ENCODE measurements at regions not wholly inside any gene's neighbourhood (a gene's known extent, or its start where the extent isn't known, plus 50 kb on each side); places are given as distances from the start of the nearest gene placed in this dataset.

DNA sequence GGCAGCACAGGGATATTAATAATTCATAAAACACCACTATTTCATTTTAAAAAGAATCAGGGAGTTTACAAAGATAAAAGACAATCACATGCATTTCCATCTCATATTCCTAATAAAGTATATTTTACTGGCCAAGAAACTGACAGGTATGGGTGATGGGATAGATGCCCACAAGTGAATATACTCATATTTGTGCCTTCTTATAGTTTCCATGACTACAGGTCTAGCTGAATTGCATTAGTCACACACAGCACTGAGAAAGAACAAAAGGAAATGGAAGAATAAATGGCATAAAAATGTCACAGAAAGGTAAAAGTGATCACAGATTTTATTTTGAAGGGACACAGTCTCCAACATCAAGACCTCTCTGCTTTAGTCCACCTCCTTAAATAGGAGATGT, 193.5 kb downstream of the PLK2 start:
- Mint-ChIP-seq H3K36me3 (ENCODE audit: low read depth) (no peaks in the 10 kb centered on the region), H3K27ac (no peak overlapping the region), H3K4me1 (ENCODE audit: low read depth) (no peaks in the 10 kb centered on the region), H3K27me3 (ENCODE audit: low read depth) (no peaks in the 10 kb centered on the region), H3K4me3 (no peak overlapping the region), H3K9me3 (no peaks in the 10 kb centered on the region)
- DNase-seq (ENCODE audit: low spot score), result no peak

DNA sequence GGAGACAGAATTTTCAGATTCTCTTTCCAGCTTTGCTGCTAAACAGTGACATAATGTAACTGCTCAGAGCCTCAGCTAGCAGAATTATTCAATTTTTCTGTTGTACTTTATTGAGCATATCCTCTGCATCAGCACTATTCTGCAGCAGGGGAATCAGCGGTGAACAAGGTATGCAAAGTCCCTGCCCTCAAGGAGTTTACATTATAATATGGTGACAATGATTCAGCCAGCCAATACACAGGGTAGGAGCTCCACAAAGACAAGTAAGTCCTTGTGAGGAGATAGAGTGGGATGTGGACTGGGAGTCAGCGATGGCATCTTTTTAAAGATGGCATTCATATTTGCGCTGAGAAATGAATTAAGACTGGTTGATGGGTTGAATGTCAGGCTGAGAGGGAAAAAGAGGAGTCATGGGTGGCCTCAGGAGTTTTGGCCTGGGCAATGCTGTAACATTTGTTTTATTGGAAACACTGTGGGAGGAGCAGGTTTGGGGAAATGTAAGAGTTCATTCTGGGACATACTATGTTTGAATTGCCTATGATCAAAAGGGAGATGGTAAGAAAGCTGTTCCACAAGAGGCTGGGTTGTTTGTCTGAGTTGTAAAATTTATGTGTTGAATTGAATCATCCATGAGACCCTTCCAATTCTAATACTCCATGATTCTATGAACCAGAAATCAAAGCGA, 194.5 kb downstream of the PLK2 start:
- Mint-ChIP-seq H3K27me3 (ENCODE audit: low read depth) (no peaks in the 10 kb centered on the region), H3K36me3 (ENCODE audit: low read depth) (no peaks in the 10 kb centered on the region), H3K27ac (no peak overlapping the region), H3K4me3 (no peak overlapping the region), H3K4me1 (ENCODE audit: low read depth) (no peaks in the 10 kb centered on the region), H3K9me3 (no peaks in the 10 kb centered on the region)
- DNase-seq (ENCODE audit: low spot score), result no peak

DNA sequence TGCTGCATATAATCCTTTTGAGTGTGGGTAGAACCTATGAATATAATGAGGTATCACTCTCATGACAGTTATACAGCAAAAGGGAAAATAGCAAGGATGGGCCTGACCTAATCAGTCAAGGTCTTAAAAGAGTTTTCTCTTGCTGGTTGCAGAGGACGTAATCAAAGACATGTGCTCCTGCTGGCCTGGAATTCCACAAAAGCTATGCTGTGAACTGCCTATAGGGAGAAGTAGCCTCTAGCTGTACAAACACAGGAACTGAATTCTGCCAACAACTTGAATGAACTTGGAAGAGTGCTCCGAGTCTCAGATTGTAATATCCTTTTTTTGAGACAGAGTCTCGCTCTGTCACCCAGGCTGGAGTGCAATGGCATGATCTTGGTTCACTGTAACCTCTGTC, 195.6 kb downstream of the PLK2 start:
- H3K4me1 Mint-ChIP-seq (ENCODE audit: low read depth), result no peaks in the 10 kb centered on the region
- no peaks in the 10 kb centered on the region for H3K27me3 Mint-ChIP-seq (ENCODE audit: low read depth)
- no peak overlapping the region for H3K4me3 Mint-ChIP-seq
- DNase-seq (ENCODE audit: low spot score), result no peak
- no peak overlapping the region for H3K27ac Mint-ChIP-seq
- H3K36me3 Mint-ChIP-seq (ENCODE audit: low read depth), result no peaks in the 10 kb centered on the region
- no peaks in the 10 kb centered on the region for H3K9me3 Mint-ChIP-seq

DNA sequence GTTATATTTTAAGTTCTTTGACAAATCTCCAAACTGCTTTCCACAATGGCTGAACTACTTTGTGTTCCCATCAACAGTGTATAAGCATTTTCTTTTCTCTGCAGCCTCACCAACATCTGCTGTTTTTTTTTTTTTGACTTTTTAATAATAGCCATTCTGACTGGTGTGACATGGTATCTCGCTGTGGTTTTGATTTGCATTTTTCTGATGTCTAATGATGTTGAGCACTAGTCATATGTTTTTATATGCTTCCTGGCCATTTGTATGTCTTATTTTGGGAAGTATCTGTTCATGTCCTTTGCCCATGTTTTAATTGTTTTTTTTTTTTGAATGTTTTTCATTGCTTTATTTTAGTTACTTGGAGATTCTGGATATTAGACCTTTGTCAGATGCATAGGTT, 196.6 kb downstream of the PLK2 start:
- Mint-ChIP-seq H3K4me1 (ENCODE audit: low read depth) (no peaks in the 10 kb centered on the region), H3K27ac (no peak overlapping the region), H3K9me3 (no peaks in the 10 kb centered on the region), H3K27me3 (ENCODE audit: low read depth) (no peaks in the 10 kb centered on the region), H3K4me3 (no peak overlapping the region), H3K36me3 (ENCODE audit: low read depth) (no peaks in the 10 kb centered on the region)
- no peak for DNase-seq (ENCODE audit: low spot score)

DNA sequence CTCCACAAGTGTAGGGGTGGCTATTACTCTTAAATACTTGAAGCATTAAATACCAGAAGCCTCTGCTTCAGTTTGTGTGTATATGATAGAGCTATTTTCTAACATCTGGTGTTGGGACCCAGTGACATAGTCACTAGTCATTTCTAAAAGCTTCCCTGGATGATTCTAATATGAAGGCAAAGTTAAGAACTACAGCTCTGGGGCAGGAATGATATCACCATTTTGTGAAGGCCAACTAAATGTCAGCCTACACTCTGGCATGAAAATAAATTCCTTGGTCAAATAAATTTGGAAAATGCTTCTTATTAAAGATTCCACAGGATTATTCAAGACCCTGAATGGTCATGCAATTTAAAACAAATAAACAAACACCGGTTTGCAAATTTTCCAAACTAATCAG, 197.7 kb downstream of the PLK2 start:
- Mint-ChIP-seq H3K4me1 (ENCODE audit: low read depth) (no peaks in the 10 kb centered on the region), H3K27ac (no peak overlapping the region)

DNA sequence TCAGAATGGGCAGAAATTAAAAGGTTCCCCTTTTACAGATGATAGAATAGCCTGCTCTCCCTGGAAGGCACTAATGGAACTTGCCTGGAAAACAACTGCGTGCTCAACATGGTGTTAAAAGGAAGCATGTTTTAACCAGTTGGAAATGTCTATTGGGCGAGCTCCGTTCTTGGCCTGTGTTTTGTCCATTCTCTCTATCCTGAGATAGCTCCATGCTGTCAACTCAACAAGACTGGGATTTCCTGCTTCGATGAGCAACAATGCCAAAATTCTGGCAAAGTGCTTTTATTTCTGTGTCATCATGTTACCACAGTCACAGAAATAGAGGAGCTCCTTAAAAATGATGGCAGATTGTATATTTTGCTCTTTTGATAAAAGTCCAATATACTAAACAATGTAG, 198.3 kb downstream of the PLK2 start:
- H3K27me3 Mint-ChIP-seq (ENCODE audit: low read depth), result no peaks in the 10 kb centered on the region
- no peaks in the 10 kb centered on the region for H3K4me1 Mint-ChIP-seq (ENCODE audit: low read depth)
- no peak for DNase-seq (ENCODE audit: low spot score)
- H3K4me3 Mint-ChIP-seq, result no peak overlapping the region
- no peaks in the 10 kb centered on the region for H3K36me3 Mint-ChIP-seq (ENCODE audit: low read depth)
- no peak overlapping the region for H3K27ac Mint-ChIP-seq
- H3K9me3 Mint-ChIP-seq, result no peaks in the 10 kb centered on the region

More for the DNA sequence above, 197.7 kb downstream of the PLK2 start:
- H3K36me3 Mint-ChIP-seq (ENCODE audit: low read depth), result no peaks in the 10 kb centered on the region
- H3K9me3 Mint-ChIP-seq, result no peaks in the 10 kb centered on the region
- no peak overlapping the region for H3K4me3 Mint-ChIP-seq
- DNase-seq (ENCODE audit: low spot score), result no peak
- no peaks in the 10 kb centered on the region for H3K27me3 Mint-ChIP-seq (ENCODE audit: low read depth)

DNA sequence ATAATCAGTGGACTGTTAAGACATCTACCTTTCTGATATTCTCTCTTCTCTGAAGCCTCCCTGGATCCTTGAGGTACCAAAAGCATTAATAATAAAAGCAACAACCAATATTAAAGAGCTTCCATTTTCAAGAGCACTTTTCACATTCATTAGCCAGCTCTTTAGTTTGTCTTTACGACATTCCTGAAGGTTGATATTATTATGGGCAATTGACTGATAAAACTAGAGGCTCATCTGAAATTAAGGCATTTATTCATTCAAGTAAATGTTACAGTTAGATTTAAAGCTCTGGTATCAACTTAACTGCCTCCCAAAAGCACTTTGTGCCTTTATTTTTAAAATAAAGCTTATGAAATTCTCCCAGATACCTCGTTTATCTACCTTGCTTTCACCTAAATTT, 199.6 kb downstream of the PLK2 start:
- Mint-ChIP-seq H3K4me1 (ENCODE audit: low read depth) (no peaks in the 10 kb centered on the region), H3K4me3 (no peak overlapping the region), H3K36me3 (ENCODE audit: low read depth) (no peaks in the 10 kb centered on the region), H3K27me3 (ENCODE audit: low read depth) (no peaks in the 10 kb centered on the region), H3K27ac (no peak overlapping the region), H3K9me3 (no peaks in the 10 kb centered on the region)
- no peak for DNase-seq (ENCODE audit: low spot score)

DNA sequence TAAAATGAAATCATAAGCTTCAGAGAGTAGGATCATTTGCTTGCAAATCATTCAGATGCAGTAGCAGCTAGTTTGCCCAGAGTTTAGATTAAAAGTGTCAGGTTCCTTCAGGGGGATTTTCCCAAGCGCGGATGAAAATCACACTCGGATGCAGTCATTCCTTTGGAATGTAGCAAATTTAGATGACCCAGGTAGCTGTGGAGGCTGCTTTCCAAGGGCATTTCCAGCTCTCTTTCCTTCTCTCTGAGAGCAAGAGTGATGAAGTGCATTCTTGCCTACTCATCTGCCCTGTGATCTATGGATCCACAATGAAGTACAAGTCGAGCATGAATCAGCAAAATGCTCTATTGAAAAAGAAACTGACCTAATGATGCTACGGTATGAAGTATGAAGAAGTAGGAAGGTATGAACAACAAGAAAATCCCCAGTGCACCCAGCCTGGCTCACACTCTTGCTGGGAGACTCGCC, 200.2 kb downstream of the PLK2 start:
- H3K9me3 Mint-ChIP-seq, result no peaks in the 10 kb centered on the region
- no peak overlapping the region for H3K27ac Mint-ChIP-seq
- H3K4me1 Mint-ChIP-seq (ENCODE audit: low read depth), result no peaks in the 10 kb centered on the region
- no peaks in the 10 kb centered on the region for H3K27me3 Mint-ChIP-seq (ENCODE audit: low read depth)
- H3K36me3 Mint-ChIP-seq (ENCODE audit: low read depth), result no peaks in the 10 kb centered on the region
- no peak overlapping the region for H3K4me3 Mint-ChIP-seq
- DNase-seq (ENCODE audit: low spot score), result no peak

DNA sequence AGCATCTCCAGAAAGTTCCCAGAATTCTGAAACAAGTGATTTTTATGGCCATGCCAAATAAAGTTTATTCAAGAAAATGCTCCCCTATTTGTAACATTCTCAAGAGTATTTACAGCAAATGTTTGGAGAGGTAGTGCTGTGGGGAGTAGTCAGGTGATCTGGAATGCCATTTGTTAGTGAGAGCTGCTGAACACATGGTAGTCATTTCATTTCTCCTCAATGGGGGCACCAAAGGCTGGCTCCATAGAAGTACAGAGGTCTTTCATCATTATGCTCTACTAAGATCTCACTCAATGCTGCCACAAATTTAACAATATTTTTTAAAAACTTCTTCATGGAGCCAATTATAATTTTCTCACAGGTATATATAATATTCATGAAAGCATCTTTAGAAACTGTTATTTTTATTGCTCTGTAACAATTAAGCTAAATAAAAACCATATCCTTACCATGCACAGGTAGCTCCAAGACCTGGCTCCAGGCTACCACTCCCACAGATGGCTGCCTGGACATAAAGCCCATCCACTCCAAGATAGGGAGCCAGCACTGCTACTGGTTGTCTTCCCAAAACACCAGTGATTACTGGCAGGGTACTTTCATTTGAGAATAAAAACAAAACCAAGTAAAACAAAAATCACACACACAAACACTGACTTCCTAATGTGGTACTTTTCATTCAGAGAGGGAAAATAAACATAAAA, 200.8 kb downstream of the PLK2 start:
- Mint-ChIP-seq H3K36me3 (ENCODE audit: low read depth) (no peaks in the 10 kb centered on the region), H3K27me3 (ENCODE audit: low read depth) (no peaks in the 10 kb centered on the region), H3K4me3 (no peak overlapping the region), H3K27ac (no peak overlapping the region), H3K4me1 (ENCODE audit: low read depth) (no peaks in the 10 kb centered on the region), H3K9me3 (no peaks in the 10 kb centered on the region)
- no peak for DNase-seq (ENCODE audit: low spot score)

DNA sequence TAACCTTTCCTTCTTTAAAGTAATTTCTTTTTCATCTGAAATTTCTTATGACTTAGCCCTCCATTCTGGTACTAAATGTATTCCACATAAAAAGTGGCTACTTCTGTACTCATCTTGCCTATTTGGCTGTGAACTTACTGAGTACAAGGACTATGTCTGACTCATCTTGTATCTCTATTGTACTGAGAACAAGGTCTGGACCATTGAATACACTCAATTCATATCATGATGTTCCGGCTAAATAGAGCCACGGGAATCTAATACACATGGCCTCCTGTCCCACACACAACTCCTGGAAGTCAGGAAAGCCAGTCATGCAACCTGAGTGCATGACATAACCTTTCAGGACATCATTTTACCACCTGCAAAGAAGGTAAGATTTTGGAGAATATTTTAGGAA, 203.9 kb downstream of the PLK2 start:
- Mint-ChIP-seq H3K27me3 (ENCODE audit: low read depth) (no peaks in the 10 kb centered on the region), H3K4me3 (no peak overlapping the region)

DNA sequence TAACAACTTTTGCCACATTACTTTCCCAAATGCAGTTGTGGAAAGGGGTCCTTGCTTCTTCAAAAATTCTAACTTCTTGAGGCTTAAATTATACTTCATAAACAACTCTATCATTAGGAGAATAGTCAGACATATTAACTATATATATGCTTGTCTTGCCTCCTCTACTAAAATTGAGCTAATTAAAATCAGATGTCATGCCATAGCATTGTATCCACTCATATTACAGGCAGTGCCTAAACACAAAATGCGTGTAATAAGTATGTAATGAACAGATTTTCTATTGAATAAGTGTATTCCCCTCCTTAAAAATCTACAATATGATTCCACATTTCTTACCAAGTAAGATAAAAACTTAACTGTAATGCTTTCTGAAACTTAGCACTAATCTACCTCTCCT, 204.5 kb downstream of the PLK2 start:
- H3K4me1 Mint-ChIP-seq (ENCODE audit: low read depth), result no peaks in the 10 kb centered on the region
- H3K9me3 Mint-ChIP-seq, result no peaks in the 10 kb centered on the region
- no peak overlapping the region for H3K4me3 Mint-ChIP-seq
- no peaks in the 10 kb centered on the region for H3K36me3 Mint-ChIP-seq (ENCODE audit: low read depth)
- no peak for DNase-seq (ENCODE audit: low spot score)
- H3K27me3 Mint-ChIP-seq (ENCODE audit: low read depth), result no peaks in the 10 kb centered on the region
- no peak overlapping the region for H3K27ac Mint-ChIP-seq

More for the DNA sequence above, 203.9 kb downstream of the PLK2 start:
- Mint-ChIP-seq H3K36me3 (ENCODE audit: low read depth) (no peaks in the 10 kb centered on the region), H3K4me1 (ENCODE audit: low read depth) (no peaks in the 10 kb centered on the region), H3K27ac (no peak overlapping the region), H3K9me3 (no peaks in the 10 kb centered on the region)
- DNase-seq (ENCODE audit: low spot score), result no peak

DNA sequence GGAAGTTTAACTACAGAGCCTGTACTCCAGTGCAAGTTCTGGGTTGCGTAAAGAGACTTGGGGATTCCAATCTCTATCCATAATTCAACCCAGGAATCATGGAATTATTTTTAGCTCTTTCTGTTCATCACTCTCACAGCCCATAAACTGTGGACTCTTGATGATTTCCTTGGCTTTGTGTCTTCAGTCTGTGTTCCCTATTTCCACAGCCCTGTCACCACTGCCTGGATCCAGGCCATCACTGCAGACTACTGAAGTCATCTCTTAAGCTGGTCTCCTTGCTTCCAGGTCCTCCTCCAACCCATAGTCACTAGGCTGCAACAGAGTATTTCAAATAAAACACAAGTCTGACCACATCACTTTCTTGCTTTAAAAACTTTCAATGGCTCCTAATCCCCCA, 211.7 kb downstream of the PLK2 start:
- Mint-ChIP-seq H3K27ac (no peak overlapping the region), H3K9me3 (no peaks in the 10 kb centered on the region), H3K4me1 (ENCODE audit: low read depth) (no peaks in the 10 kb centered on the region), H3K36me3 (ENCODE audit: low read depth) (no peaks in the 10 kb centered on the region), H3K4me3 (no peak overlapping the region), H3K27me3 (ENCODE audit: low read depth) (peaks cover 3% of the 10 kb centered on the region)
- DNase-seq (ENCODE audit: low spot score), result no peak

DNA sequence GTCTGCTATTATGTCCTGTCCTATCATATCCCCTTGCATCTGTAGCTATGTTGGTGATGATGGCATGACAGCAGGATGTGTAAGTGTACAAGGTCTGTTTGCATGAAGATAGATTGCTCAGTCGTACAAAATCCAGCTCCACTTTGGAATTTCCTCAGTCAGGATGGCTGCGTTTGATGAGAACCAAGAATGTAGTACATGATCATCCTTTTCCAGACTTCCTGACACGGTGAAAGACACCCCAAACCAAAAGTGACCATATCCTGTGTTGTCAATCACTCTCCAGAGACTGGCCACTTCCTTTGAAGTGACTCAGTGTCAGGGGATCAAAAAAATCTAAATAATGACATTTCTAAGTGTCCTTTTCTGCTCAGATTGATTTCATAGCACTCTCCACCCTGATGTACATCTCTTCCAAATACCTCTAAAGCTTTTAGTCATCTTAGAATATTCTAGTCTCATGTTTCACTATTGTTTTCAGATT, 213.4 kb downstream of the PLK2 start:
- H3K4me1 Mint-ChIP-seq (ENCODE audit: low read depth), result no peaks in the 10 kb centered on the region
- no peaks in the 10 kb centered on the region for H3K9me3 Mint-ChIP-seq
- H3K27me3 Mint-ChIP-seq (ENCODE audit: low read depth), result peaks cover 3% of the 10 kb centered on the region
- H3K27ac Mint-ChIP-seq, result no peak overlapping the region
- DNase-seq (ENCODE audit: low spot score), result no peak
- no peaks in the 10 kb centered on the region for H3K36me3 Mint-ChIP-seq (ENCODE audit: low read depth)
- no peak overlapping the region for H3K4me3 Mint-ChIP-seq

DNA sequence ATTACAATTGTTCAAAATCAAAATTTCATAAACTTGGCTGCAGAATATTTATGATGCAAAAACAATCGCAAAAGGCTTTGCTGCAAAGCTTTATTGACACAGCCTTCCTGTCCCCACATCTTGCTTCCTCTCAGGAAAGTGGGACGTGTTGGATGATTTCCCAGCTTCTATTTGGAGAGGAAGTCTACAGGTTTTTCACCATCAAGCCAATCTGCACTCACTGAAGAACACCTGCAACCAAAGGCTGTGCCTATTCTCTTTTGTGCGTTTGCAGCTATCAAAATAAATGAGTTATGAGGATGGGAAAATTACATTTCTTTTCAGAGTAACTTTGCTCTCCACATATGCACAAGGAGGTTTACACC, 214.4 kb downstream of the PLK2 start:
- Mint-ChIP-seq H3K9me3 (no peaks in the 10 kb centered on the region), H3K36me3 (ENCODE audit: low read depth) (no peaks in the 10 kb centered on the region), H3K27me3 (ENCODE audit: low read depth) (peaks cover 3% of the 10 kb centered on the region), H3K4me1 (ENCODE audit: low read depth) (no peaks in the 10 kb centered on the region), H3K27ac (no peak overlapping the region), H3K4me3 (no peak overlapping the region)
- DNase-seq (ENCODE audit: low spot score), result no peak
